GM23338 (cell line): ENCODE measurements at regions not wholly inside any gene's neighbourhood (a gene's known extent, or its start where the extent isn't known, plus 50 kb on each side); places are given as distances from the start of the nearest gene placed in this dataset.
A peak's percentile ranks its signal among the peaks of the same experiment; 100 is the strongest.

ENCODE experiments used
- ATAC-seq: fragments of 200-7000 bp; cut with Tn5 transposase; 3 replicates; pipeline ENCODE4 v1.9.1; 2020
- DNase-seq: peaks from one replicate; pipeline ENCODE4 v3.0.0-alpha.2; 2015; ENCODE audit warnings: low spot score
- H2AFZ ChIP-seq: fragments of 200-600 bp; sonication (generic); 2 replicates; pipeline ENCODE4 v1.8.0; 2016; ENCODE audit warnings: antibody characterized with exemption, mild to moderate bottlenecking, moderate library complexity
- H3F3A ChIP-seq: fragments of 200-600 bp; sonication (generic); replicated peaks from 2 replicates; pipeline ENCODE4 v1.8.0; 2017; ENCODE audit warnings: antibody characterized with exemption, mixed run types, low read depth
- H3K27ac ChIP-seq: fragments of 200-600 bp; sonication (generic); 2 replicates; pipeline ENCODE4 v1.6.1; 2016; ENCODE audit warnings: low read depth
- H3K27me3 ChIP-seq: fragments of 200-600 bp; sonication (generic); 2 replicates; pipeline ENCODE4 v1.8.0; 2016; ENCODE audit warnings: mild to moderate bottlenecking, mixed run types, moderate library complexity; ENCODE audit not compliant: insufficient read depth
- H3K36me3 ChIP-seq: fragments of 200-600 bp; sonication (generic); 2 replicates; pipeline ENCODE4 v1.8.0; 2016; ENCODE audit warnings: mild to moderate bottlenecking; ENCODE audit not compliant: insufficient read depth
- H3K4me1 ChIP-seq: fragments of 200-600 bp; sonication (generic); 2 replicates; pipeline ENCODE4 v1.8.0; 2016; ENCODE audit warnings: mild to moderate bottlenecking, moderate library complexity; ENCODE audit not compliant: insufficient read depth
- H3K4me2 ChIP-seq: fragments of 200-600 bp; sonication (generic); 2 replicates; pipeline ENCODE4 v1.7.1; 2017; ENCODE audit warnings: mixed run types
- H3K4me3 ChIP-seq: fragments of 200-600 bp; sonication (generic); 2 replicates; pipeline ENCODE4 v1.6.1; 2016; ENCODE audit warnings: mixed run types
- H3K79me2 ChIP-seq: fragments of 200-600 bp; sonication (generic); replicated peaks from 2 replicates; pipeline ENCODE4 v1.8.0; 2017; ENCODE audit warnings: mild to moderate bottlenecking; ENCODE audit not compliant: insufficient read depth
- H3K9me2 ChIP-seq: fragments of 200-600 bp; sonication (generic); 2 replicates; pipeline ENCODE4 v1.8.0; 2017; ENCODE audit not compliant: insufficient read depth
- H4K20me1 ChIP-seq: fragments of 200-600 bp; sonication (generic); replicated peaks from 2 replicates; pipeline ENCODE4 v1.8.0; 2017; ENCODE audit warnings: mild to moderate bottlenecking; ENCODE audit not compliant: insufficient read depth
- H3K27ac Mint-ChIP-seq: 2 replicates; pipeline ENCODE4 v1.8.0; 2020; ENCODE audit warnings: inconsistent platforms, mild to moderate bottlenecking, moderate library complexity, mixed read lengths
- H3K27me3 Mint-ChIP-seq: 3 replicates; pipeline ENCODE4 v1.8.0; 2022; ENCODE audit warnings: low read depth, mild to moderate bottlenecking, moderate library complexity, mixed read lengths, inconsistent platforms; ENCODE audit not compliant: insufficient read depth, poor library complexity
- H3K36me3 Mint-ChIP-seq: 3 replicates; pipeline ENCODE4 v1.8.0; 2021; ENCODE audit warnings: low read depth, mild to moderate bottlenecking, inconsistent platforms, moderate library complexity, mixed read lengths
- H3K4me1 Mint-ChIP-seq: 3 replicates; pipeline ENCODE4 v1.8.0; 2020; ENCODE audit warnings: mild to moderate bottlenecking, inconsistent platforms, mixed read lengths
- H3K4me3 Mint-ChIP-seq: 3 replicates; pipeline ENCODE4 v1.8.0; 2021; ENCODE audit warnings: moderate library complexity, mild to moderate bottlenecking, inconsistent platforms, mixed read lengths
- H3K9me3 Mint-ChIP-seq: 3 replicates; pipeline ENCODE4 v1.8.0; 2020; ENCODE audit warnings: moderate library complexity, mild to moderate bottlenecking, inconsistent platforms, mixed read lengths
- CREB1 ChIP-seq: fragments of 250-450 bp; sonication (Bioruptor Pico); IDR thresholded peaks from 2 replicates; pipeline ENCODE4 v1.5.0; 2020; ENCODE audit warnings: low read depth, mild to moderate bottlenecking, moderate library complexity
- CTCF ChIP-seq, 2 experiments: fragments of 200-600 bp in 1 of 2; sonication (generic) in 1 of 2; conservative IDR thresholded peaks; 2 replicates each; pipeline versions ENCODE4 v1.5.1 to v1.6.1; 2016 to 2017; ENCODE audit warnings: antibody characterized with exemption in 2 of 2, low read depth in 2 of 2, mild to moderate bottlenecking in 2 of 2, moderate library complexity in 1 of 2
- ETS1 ChIP-seq: IDR thresholded peaks from 2 replicates; pipeline ENCODE4 v1.6.1; 2016; ENCODE audit warnings: antibody characterized with exemption
- EZH2 ChIP-seq: fragments of 200-600 bp; sonication (generic); IDR thresholded peaks from one replicate; pipeline ENCODE4 v1.8.0; 2017; ENCODE audit warnings: antibody characterized with exemption, mild to moderate bottlenecking, low read depth; ENCODE audit not compliant: unreplicated experiment
- EZH2phosphoT487 ChIP-seq: fragments of 200-600 bp; sonication (generic); IDR thresholded peaks from one replicate; pipeline ENCODE4 v1.8.1; 2018; ENCODE audit warnings: antibody characterized with exemption; ENCODE audit not compliant: unreplicated experiment
- NANOG ChIP-seq: IDR thresholded peaks from 2 replicates; pipeline ENCODE4 v1.6.1; 2016; ENCODE audit warnings: antibody characterized with exemption, borderline replicate concordance
- ZNF331 ChIP-seq: fragments of 250-450 bp; sonication (Bioruptor Pico); IDR thresholded peaks from 2 replicates; pipeline ENCODE4 v1.5.0; 2020; ENCODE audit warnings: low read depth, mild to moderate bottlenecking, moderate library complexity
- TF ChIP-seq, protein P1 (sequence below): fragments of 250-450 bp; sonication (Bioruptor Pico); IDR thresholded peaks from 2 replicates; pipeline ENCODE4 v1.5.0; 2020; ENCODE audit warnings: mild to moderate bottlenecking, moderate library complexity

DNA sequence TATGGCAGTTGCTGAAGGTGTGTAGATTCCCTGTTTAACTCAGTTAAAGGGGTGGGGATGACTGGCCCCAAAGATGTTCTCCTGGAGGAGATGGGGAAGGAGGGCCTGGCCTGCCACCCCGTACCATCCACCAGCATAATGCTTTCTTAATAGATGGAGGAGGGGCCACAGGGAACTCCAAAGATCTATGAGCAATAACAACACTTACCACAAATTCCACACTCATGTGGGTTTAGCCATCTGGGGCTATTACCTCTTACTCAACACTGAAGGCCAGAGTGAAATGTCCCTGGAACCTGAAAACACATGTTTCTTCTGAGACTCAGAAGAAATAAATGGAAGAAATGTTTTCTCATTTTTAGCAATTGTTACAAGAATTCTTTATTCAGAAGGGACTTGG is 259.0 kb downstream of the CXCL12 start:
- peaks cover 4% of the 10 kb centered on the region for H3K27me3 Mint-ChIP-seq
- Histone ChIP-seq H3K4me1 (no peaks in the 10 kb centered on the region), H3K4me2 (no peak overlapping the region), H3K79me2 (no peaks in the 10 kb centered on the region), H4K20me1 (no peaks in the 10 kb centered on the region), H3F3A (no peaks in the 10 kb centered on the region), H3K9me2 (0 out of 2 replicates have a peak, but pooled peaks cover 10% of the 10 kb centered on the region), H3K27ac (no peak overlapping the region), H3K27me3 (no peaks in the 10 kb centered on the region), H3K36me3 (no peaks in the 10 kb centered on the region), H2AFZ (peak overlapping the region; percentile 66; the same call in 1 of the 2 replicates), H3K4me3 (no peak overlapping the region)
- H3K9me3 Mint-ChIP-seq: peaks cover 11% of the 10 kb centered on the region; the same call in 1 of the 3 replicates
- peaks cover 3% of the 10 kb centered on the region; the same call in 1 of the 3 replicates for H3K36me3 Mint-ChIP-seq
- H3K4me3 Mint-ChIP-seq: no peak overlapping the region
- peaks cover 7% of the 10 kb centered on the region for H3K4me1 Mint-ChIP-seq
- no peak for TF ChIP-seq CTCF (conservative IDR thresholded peaks at IDR 0.05; ENCODE audit: low read depth in 2 of 2)
- TF ChIP-seq NANOG: no peak
- TF ChIP-seq EZH2: no peak
- no peak for TF ChIP-seq ZNF331 (CRISPR knock-in tag)
- TF ChIP-seq ETS1: no peak
- H3K27ac Mint-ChIP-seq: no peak overlapping the region
- DNase-seq: no peak
- ATAC-seq: no peak

DNA sequence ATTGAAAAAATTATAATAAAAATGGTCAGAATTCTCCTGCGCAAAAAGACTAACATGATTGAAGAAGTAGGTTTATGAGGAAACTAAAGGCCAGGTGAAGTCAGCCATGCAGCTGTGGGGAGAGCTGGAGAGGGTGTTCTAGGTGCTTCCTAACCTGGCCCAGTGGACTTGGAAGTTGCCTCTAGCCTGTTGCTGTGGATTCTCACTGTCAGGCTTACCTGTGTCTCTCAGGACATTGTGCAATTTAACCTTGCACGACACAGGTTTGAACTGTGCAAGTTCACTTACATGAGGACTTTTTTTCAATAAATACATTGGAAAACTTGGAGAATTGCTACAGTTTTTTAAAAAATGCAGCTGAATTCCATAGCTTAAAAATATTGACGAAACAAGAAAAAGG is 266.4 kb downstream of the CXCL12 start:
- H3K4me1 ChIP-seq: no peaks in the 10 kb centered on the region
- no peak overlapping the region for H3K27ac ChIP-seq
- Mint-ChIP-seq H3K27ac (no peak overlapping the region), H3K9me3 (peaks cover 9% of the 10 kb centered on the region; the same call in 2 of the 3 replicates), H3K4me1 (peaks cover 4% of the 10 kb centered on the region; the same call in 1 of the 3 replicates), H3K27me3 (peaks cover 7% of the 10 kb centered on the region), H3K36me3 (peaks cover 10% of the 10 kb centered on the region), H3K4me3 (no peak overlapping the region)
- peaks cover 13% of the 10 kb centered on the region for H3K9me2 ChIP-seq
- ATAC-seq (no peak), DNase-seq (no peak)
- H2AFZ ChIP-seq: no peak overlapping the region
- no peak overlapping the region for H3K4me2 ChIP-seq
- no peaks in the 10 kb centered on the region for H3K36me3 ChIP-seq
- no peak overlapping the region for H3K4me3 ChIP-seq
- H3K27me3 ChIP-seq: no peaks in the 10 kb centered on the region
- no peaks in the 10 kb centered on the region for H4K20me1 ChIP-seq
- H3K79me2 ChIP-seq: no peaks in the 10 kb centered on the region
- no peaks in the 10 kb centered on the region for H3F3A ChIP-seq
- TF ChIP-seq CTCF (conservative IDR thresholded peaks at IDR 0.05; ENCODE audit: low read depth in 2 of 2) (no peak), EZH2 (no peak), CREB1 (no peak), NANOG (no peak), EZH2phosphoT487 (no peak)
- TF ChIP-seq, protein P1, sequence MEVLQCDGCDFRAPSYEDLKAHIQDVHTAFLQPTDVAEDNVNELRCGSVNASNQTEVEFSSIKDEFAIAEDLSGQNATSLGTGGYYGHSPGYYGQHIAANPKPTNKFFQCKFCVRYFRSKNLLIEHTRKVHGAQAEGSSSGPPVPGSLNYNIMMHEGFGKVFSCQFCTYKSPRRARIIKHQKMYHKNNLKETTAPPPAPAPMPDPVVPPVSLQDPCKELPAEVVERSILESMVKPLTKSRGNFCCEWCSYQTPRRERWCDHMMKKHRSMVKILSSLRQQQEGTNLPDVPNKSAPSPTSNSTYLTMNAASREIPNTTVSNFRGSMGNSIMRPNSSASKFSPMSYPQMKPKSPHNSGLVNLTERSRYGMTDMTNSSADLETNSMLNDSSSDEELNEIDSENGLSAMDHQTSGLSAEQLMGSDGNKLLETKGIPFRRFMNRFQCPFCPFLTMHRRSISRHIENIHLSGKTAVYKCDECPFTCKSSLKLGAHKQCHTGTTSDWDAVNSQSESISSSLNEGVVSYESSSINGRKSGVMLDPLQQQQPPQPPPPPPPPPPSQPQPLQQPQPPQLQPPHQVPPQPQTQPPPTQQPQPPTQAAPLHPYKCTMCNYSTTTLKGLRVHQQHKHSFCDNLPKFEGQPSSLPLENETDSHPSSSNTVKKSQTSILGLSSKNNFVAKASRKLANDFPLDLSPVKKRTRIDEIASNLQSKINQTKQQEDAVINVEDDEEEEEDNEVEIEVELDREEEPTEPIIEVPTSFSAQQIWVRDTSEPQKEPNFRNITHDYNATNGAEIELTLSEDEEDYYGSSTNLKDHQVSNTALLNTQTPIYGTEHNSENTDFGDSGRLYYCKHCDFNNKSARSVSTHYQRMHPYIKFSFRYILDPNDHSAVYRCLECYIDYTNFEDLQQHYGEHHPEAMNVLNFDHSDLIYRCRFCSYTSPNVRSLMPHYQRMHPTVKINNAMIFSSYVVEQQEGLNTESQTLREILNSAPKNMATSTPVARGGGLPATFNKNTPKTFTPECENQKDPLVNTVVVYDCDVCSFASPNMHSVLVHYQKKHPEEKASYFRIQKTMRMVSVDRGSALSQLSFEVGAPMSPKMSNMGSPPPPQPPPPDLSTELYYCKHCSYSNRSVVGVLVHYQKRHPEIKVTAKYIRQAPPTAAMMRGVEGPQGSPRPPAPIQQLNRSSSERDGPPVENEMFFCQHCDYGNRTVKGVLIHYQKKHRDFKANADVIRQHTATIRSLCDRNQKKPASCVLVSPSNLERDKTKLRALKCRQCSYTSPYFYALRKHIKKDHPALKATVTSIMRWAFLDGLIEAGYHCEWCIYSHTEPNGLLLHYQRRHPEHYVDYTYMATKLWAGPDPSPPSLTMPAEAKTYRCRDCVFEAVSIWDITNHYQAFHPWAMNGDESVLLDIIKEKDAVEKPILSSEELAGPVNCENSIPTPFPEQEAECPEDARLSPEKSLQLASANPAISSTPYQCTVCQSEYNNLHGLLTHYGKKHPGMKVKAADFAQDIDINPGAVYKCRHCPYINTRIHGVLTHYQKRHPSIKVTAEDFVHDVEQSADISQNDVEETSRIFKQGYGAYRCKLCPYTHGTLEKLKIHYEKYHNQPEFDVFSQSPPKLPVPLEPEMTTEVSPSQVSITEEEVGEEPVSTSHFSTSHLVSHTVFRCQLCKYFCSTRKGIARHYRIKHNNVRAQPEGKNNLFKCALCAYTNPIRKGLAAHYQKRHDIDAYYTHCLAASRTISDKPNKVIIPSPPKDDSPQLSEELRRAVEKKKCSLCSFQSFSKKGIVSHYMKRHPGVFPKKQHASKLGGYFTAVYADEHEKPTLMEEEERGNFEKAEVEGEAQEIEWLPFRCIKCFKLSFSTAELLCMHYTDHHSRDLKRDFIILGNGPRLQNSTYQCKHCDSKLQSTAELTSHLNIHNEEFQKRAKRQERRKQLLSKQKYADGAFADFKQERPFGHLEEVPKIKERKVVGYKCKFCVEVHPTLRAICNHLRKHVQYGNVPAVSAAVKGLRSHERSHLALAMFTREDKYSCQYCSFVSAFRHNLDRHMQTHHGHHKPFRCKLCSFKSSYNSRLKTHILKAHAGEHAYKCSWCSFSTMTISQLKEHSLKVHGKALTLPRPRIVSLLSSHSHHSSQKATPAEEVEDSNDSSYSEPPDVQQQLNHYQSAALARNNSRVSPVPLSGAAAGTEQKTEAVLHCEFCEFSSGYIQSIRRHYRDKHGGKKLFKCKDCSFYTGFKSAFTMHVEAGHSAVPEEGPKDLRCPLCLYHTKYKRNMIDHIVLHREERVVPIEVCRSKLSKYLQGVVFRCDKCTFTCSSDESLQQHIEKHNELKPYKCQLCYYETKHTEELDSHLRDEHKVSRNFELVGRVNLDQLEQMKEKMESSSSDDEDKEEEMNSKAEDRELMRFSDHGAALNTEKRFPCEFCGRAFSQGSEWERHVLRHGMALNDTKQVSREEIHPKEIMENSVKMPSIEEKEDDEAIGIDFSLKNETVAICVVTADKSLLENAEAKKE: no peak
